H1 (cell line): ENCODE measurements at regions not wholly inside any gene's neighbourhood (a gene's known extent, or its start where the extent isn't known, plus 50 kb on each side); places are given as distances from the start of the nearest gene placed in this dataset.

Experiments used
- CTCF ChIA-PET: fragments of 300-600 bp; sonication (Branson Sonifier 250); formaldehyde crosslinking; loops from one replicate; lab custom pipeline; 2021; ENCODE audit not compliant: partially characterized antibody; lab: Charles Lee
- POLR2A ChIA-PET: fragments of 300-600 bp; sonication (Branson Sonifier 250); formaldehyde crosslinking; loops from one replicate; lab custom pipeline; 2021; ENCODE audit warnings: inconsistent platforms; ENCODE audit not compliant: partially characterized antibody; lab: Charles Lee
- DNase-seq, 2 experiments: peaks; one replicate each; pipeline versions ENCODE4 v3.0.0 to v3.0.0-alpha.2; 2010 to 2022; ENCODE audit warnings: low spot score in 2 of 2, low read depth in 1 of 2, mixed read lengths in 1 of 2
- FAIRE-seq: peaks from 2 replicates; lab custom pipeline; 2011; peaks lifted over from hg19 to GRCh38; lab: Jason Lieb, UNC
- H2AFZ ChIP-seq: 2 replicates; pipeline ENCODE4 v1.8.1; 2012; ENCODE audit warnings: low read length, inconsistent platforms
- H2AK5ac ChIP-seq: 2 replicates; pipeline ENCODE4 v1.6.1; 2013; ENCODE audit warnings: low read depth, low read length
- H2BK120ac ChIP-seq: replicated peaks from 2 replicates; pipeline ENCODE3; 2013; ENCODE audit warnings: low read depth, low read length, inconsistent platforms
- H2BK12ac ChIP-seq: 2 replicates; pipeline ENCODE4 v1.6.1; 2013; ENCODE audit warnings: low read depth, low read length
- H2BK15ac ChIP-seq: 2 replicates; pipeline ENCODE4 v1.6.1; 2013; ENCODE audit warnings: low read length
- H2BK20ac ChIP-seq: 2 replicates; pipeline ENCODE4 v1.6.1; 2013; ENCODE audit warnings: low read length
- H2BK5ac ChIP-seq: 2 replicates; pipeline ENCODE4 v1.6.1; 2013; ENCODE audit warnings: low read depth, low read length
- H3K14ac ChIP-seq: 2 replicates; pipeline ENCODE4 v1.6.1; 2013; ENCODE audit warnings: inconsistent platforms; ENCODE audit not compliant: insufficient read length
- H3K18ac ChIP-seq: 2 replicates; pipeline ENCODE4 v1.6.1; 2013; ENCODE audit warnings: low read length; ENCODE audit errors: extremely low read depth
- H3K23ac ChIP-seq: 2 replicates; pipeline ENCODE4 v1.6.1; 2013; ENCODE audit warnings: inconsistent platforms; ENCODE audit not compliant: insufficient read length
- H3K23me2 ChIP-seq: 2 replicates; pipeline ENCODE4 v1.6.1; 2013; ENCODE audit warnings: low read depth, low read length
- H3K27ac ChIP-seq: 2 replicates; pipeline ENCODE4 v1.6.1; 2011; ENCODE audit warnings: low read depth, low read length, inconsistent platforms
- H3K27me3 ChIP-seq, 4 experiments: replicated peaks in 1 of 4; 1 replicate in 1 of 4; 2 replicates in 3 of 4; pipeline versions ENCODE4 v1.6.1 to v1.8.1; 2011 to 2013; ENCODE audit warnings: low read length in 3 of 4, mild to moderate bottlenecking in 3 of 4, inconsistent platforms in 2 of 4, mixed read lengths in 2 of 4, moderate library complexity in 1 of 4; ENCODE audit not compliant: control insufficient read depth in 3 of 4, insufficient read depth in 3 of 4; ENCODE audit errors: extremely low read depth in 1 of 4
- H3K36me3 ChIP-seq, 4 experiments: 2 replicates each; pipeline versions ENCODE4 v1.6.1 to v1.8.1; 2011 to 2013; ENCODE audit warnings: mild to moderate bottlenecking in 4 of 4, low read length in 3 of 4, moderate library complexity in 2 of 4, control low read depth in 1 of 4, inconsistent platforms in 1 of 4; ENCODE audit not compliant: insufficient read depth in 4 of 4, control insufficient read depth in 2 of 4
- H3K4ac ChIP-seq: replicated peaks from 2 replicates; pipeline ENCODE3; 2013; ENCODE audit warnings: low read length, low read depth, mixed read lengths, inconsistent platforms; ENCODE audit not compliant: insufficient read length
- H3K4me1 ChIP-seq, 4 experiments: replicated peaks in 1 of 4; 1 replicate in 1 of 4; 2 replicates in 3 of 4; pipeline versions ENCODE4 v1.6.1 to v1.8.1; 2011 to 2013; ENCODE audit warnings: low read length in 3 of 4, inconsistent platforms in 2 of 4, mixed read lengths in 1 of 4; ENCODE audit not compliant: insufficient read depth in 4 of 4, control insufficient read depth in 3 of 4
- H3K4me2 ChIP-seq, 2 experiments: 2 replicates each; pipeline versions ENCODE4 v1.6.1 to v1.8.1; 2011 to 2013; ENCODE audit warnings: low read depth in 2 of 2, low read length in 2 of 2, control low read depth in 1 of 2, inconsistent platforms in 1 of 2, mild to moderate bottlenecking in 1 of 2; ENCODE audit not compliant: insufficient read depth in 1 of 2
- H3K4me3 ChIP-seq, 4 experiments: fragments of 200-600, 300-600 bp in 1 of 4; sonication (generic), shearing (Covaris generic), sonication (Bioruptor Twin) in 1 of 4; 2 replicates each; pipeline versions ENCODE4 v1.5.1 to v1.8.1; 2011 to 2016; ENCODE audit warnings: low read length in 4 of 4, low read depth in 3 of 4, control low read depth in 2 of 4, inconsistent platforms in 2 of 4, mild to moderate bottlenecking in 2 of 4, mixed read lengths in 1 of 4, moderate library complexity in 1 of 4; ENCODE audit not compliant: insufficient read depth in 2 of 4; ENCODE audit errors: extremely low read depth in 1 of 4
- H3K56ac ChIP-seq: replicated peaks from 2 replicates; pipeline ENCODE3; 2013; ENCODE audit warnings: low read depth, mild to moderate bottlenecking, mixed read lengths, low read length, inconsistent platforms; ENCODE audit not compliant: insufficient read length
- H3K79me1 ChIP-seq: 2 replicates; pipeline ENCODE4 v1.6.1; 2013; ENCODE audit warnings: low read depth, low read length, control low read depth
- H3K79me2 ChIP-seq, 2 experiments: 2 replicates each; pipeline versions ENCODE4 v1.6.1 to v1.8.1; 2012 to 2013; ENCODE audit warnings: low read length in 2 of 2, mild to moderate bottlenecking in 2 of 2, inconsistent platforms in 1 of 2; ENCODE audit not compliant: insufficient read depth in 2 of 2, control insufficient read depth in 1 of 2
- H3K9ac ChIP-seq, 4 experiments: replicated peaks in 1 of 4; 1 replicate in 1 of 4; 2 replicates in 3 of 4; pipeline versions ENCODE4 v1.6.1 to v1.8.1; 2011 to 2013; ENCODE audit warnings: low read depth in 3 of 4, low read length in 3 of 4, control low read depth in 2 of 4, mild to moderate bottlenecking in 2 of 4, moderate library complexity in 2 of 4, inconsistent platforms in 1 of 4; ENCODE audit errors: extremely low read depth in 1 of 4
- H3K9me3 ChIP-seq, 2 experiments: 2 replicates each; pipeline versions ENCODE4 v1.6.1 to v1.8.1; 2012 to 2013; ENCODE audit warnings: mild to moderate bottlenecking in 2 of 2, moderate library complexity in 2 of 2, control low read depth in 1 of 2, inconsistent platforms in 1 of 2, low read depth in 1 of 2, low read length in 1 of 2, mixed read lengths in 1 of 2; ENCODE audit not compliant: insufficient read depth in 2 of 2
- H4K20me1 ChIP-seq, 2 experiments: replicated peaks in 1 of 2; 2 replicates each; pipeline versions ENCODE3 to v1.8.1; 2011 to 2013; ENCODE audit warnings: inconsistent platforms in 2 of 2, low read length in 2 of 2, mild to moderate bottlenecking in 1 of 2; ENCODE audit not compliant: insufficient read depth in 2 of 2, control insufficient read depth in 1 of 2
- H4K5ac ChIP-seq: 2 replicates; pipeline ENCODE4 v1.6.1; 2013; ENCODE audit warnings: low read length, low read depth, mixed read lengths, inconsistent platforms; ENCODE audit not compliant: insufficient read length
- H4K8ac ChIP-seq: 2 replicates; pipeline ENCODE4 v1.8.0; 2013; ENCODE audit warnings: mild to moderate bottlenecking, moderate library complexity, low read length, inconsistent platforms; ENCODE audit not compliant: insufficient read depth; ENCODE audit errors: extremely low read depth
- H4K91ac ChIP-seq: replicated peaks from 2 replicates; pipeline ENCODE3; 2013; ENCODE audit warnings: low read length, mixed read lengths, inconsistent platforms; ENCODE audit not compliant: insufficient read length
- CEBPB ChIP-seq: IDR thresholded peaks from 2 replicates; pipeline ENCODE4 v1.6.1; 2012; ENCODE audit warnings: low read depth, low read length
- CREB1 ChIP-seq: IDR thresholded peaks from 2 replicates; pipeline ENCODE4 v1.6.1; 2012; ENCODE audit warnings: inconsistent platforms
- CTBP2 ChIP-seq: IDR thresholded peaks from 2 replicates; pipeline ENCODE4 v1.7.0; 2011; ENCODE audit warnings: borderline replicate concordance, mild to moderate bottlenecking, moderate library complexity, mixed read lengths, low read length; ENCODE audit not compliant: insufficient read depth, insufficient read length
- GABPA ChIP-seq: IDR thresholded peaks from 2 replicates; pipeline ENCODE4 v1.6.1; 2011; ENCODE audit warnings: mild to moderate bottlenecking, low read length, moderate library complexity, borderline replicate concordance; ENCODE audit not compliant: insufficient read depth
- HDAC6 ChIP-seq: IDR thresholded peaks from one replicate; pipeline ENCODE4 v1.7.1; 2012; ENCODE audit warnings: low read depth, mild to moderate bottlenecking, inconsistent platforms, low read length, moderate library complexity
- JUN ChIP-seq: IDR thresholded peaks from 2 replicates; pipeline ENCODE4 v1.6.1; 2011; ENCODE audit warnings: low read depth, mild to moderate bottlenecking, improper control_type of control experiment, low read length
- KDM5A ChIP-seq: fragments of 200-600 bp; IDR thresholded peaks from 2 replicates; pipeline ENCODE4 v1.7.1; 2012; ENCODE audit warnings: mild to moderate bottlenecking, low read length, inconsistent platforms, mixed read lengths
- PHF8 ChIP-seq: fragments of 200-600 bp; sonication (generic); conservative IDR thresholded peaks from 2 replicates; pipeline ENCODE4 v1.7.1; 2012; ENCODE audit warnings: low read depth, mild to moderate bottlenecking, inconsistent platforms, low read length, moderate library complexity
- RAD21 ChIP-seq, 2 experiments: IDR thresholded peaks in 1 of 2; conservative IDR thresholded peaks in 1 of 2; 2 replicates each; pipeline ENCODE4 v1.6.1; 2011; ENCODE audit warnings: low read depth in 2 of 2, low read length in 2 of 2, improper control_type of control experiment in 1 of 2, inconsistent platforms in 1 of 2, mild to moderate bottlenecking in 1 of 2, moderate library complexity in 1 of 2
- RXRA ChIP-seq: IDR thresholded peaks from 2 replicates; pipeline ENCODE4 v1.6.1; 2011; ENCODE audit warnings: low read depth, mild to moderate bottlenecking, low read length, moderate library complexity; ENCODE audit not compliant: insufficient read depth
- SAP30 ChIP-seq: fragments of 300-600 bp; sonication (generic); IDR thresholded peaks from 2 replicates; pipeline ENCODE4 v1.7.1; 2012; ENCODE audit warnings: low read length, moderate library complexity, mild to moderate bottlenecking, inconsistent platforms; ENCODE audit not compliant: insufficient read depth, insufficient replicate concordance
- TAF7 ChIP-seq: optimal IDR thresholded peaks from 2 replicates; pipeline ENCODE3; 2011; ENCODE audit warnings: low read depth, mild to moderate bottlenecking, inconsistent platforms, low read length, moderate library complexity, borderline replicate concordance
- TCF12 ChIP-seq: IDR thresholded peaks from 2 replicates; pipeline ENCODE4 v1.6.1; 2011; ENCODE audit warnings: low read depth, mild to moderate bottlenecking, low read length
- ZNF274 ChIP-seq: IDR thresholded peaks from 2 replicates; pipeline ENCODE4 v1.7.0; 2012; ENCODE audit warnings: low read length, borderline replicate concordance; ENCODE audit errors: extremely low read depth
- TF ChIP-seq, protein P1 (sequence below): IDR thresholded peaks from 2 replicates; pipeline ENCODE4 v1.6.1; 2012; ENCODE audit warnings: inconsistent platforms

DNA sequence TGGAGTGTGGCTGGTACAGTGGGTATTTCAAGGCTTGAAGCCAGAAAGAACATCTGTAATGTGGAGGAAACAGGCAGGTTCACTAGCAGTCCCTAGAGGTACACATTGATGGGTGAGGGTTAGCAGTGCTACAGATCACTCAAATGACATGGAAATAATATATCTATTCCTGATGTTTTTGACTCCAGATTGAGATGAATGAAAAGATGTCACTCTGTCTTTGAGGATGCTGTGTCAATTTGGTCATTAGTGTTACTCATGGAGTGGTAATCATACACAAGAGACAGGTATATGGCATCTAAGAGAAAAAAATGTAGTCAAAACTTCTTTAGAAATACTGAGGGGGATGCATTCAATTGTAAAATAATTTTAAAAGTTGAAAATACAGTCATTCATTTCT is 135.1 kb downstream of the ZIC1 start:
- H3K23me2 ChIP-seq: no peaks in the 10 kb centered on the region
- POLR2A ChIA-PET: interaction anchor here (1.0 kb wide), 1 partner anchor 34 kb away, joined by 3 read pairs; no protein-coding TSS in a partner anchor
- TF ChIP-seq RAD21 (IDR thresholded peaks at IDR 0.05 in 1 of 2, conservative IDR thresholded peaks at IDR 0.05 in 1 of 2; ENCODE audit: low read depth in 2 of 2, low read length in 2 of 2): no peak
- no peak for TF ChIP-seq HDAC6
- TF ChIP-seq TCF12: no peak
- TF ChIP-seq CREB1: no peak
- TF ChIP-seq JUN: no peak
- TF ChIP-seq, protein P1, sequence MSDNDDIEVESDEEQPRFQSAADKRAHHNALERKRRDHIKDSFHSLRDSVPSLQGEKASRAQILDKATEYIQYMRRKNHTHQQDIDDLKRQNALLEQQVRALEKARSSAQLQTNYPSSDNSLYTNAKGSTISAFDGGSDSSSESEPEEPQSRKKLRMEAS: no peak
- TF ChIP-seq RXRA: no peak
- no peak for TF ChIP-seq PHF8
- TF ChIP-seq ZNF274: no peak
- TF ChIP-seq SAP30: no peak
- no peak for TF ChIP-seq TAF7
- no peak for TF ChIP-seq KDM5A
- TF ChIP-seq CTBP2: no peak
- TF ChIP-seq GABPA: no peak
- TF ChIP-seq CEBPB: no peak

More for the DNA sequence above, 135.1 kb downstream of the ZIC1 start:
- H4K91ac ChIP-seq: no peak overlapping the region
- H3K27me3 ChIP-seq: no peaks in the 10 kb centered on the region
- no peak overlapping the region for H3K27ac ChIP-seq
- no peaks in the 10 kb centered on the region for H3K36me3 ChIP-seq
- no peak overlapping the region for H4K8ac ChIP-seq
- no peaks in the 10 kb centered on the region for H3K79me1 ChIP-seq
- H2BK15ac ChIP-seq: no peak overlapping the region
- H3K4me3 ChIP-seq: no peak overlapping the region
- H3K9ac ChIP-seq: no peak overlapping the region
- no peak overlapping the region for H2AK5ac ChIP-seq
- no peaks in the 10 kb centered on the region for H3K9me3 ChIP-seq
- no peaks in the 10 kb centered on the region for H4K20me1 ChIP-seq
- H3K18ac ChIP-seq: no peak overlapping the region
- H4K5ac ChIP-seq: no peak overlapping the region
- H2BK120ac ChIP-seq: no peak overlapping the region
- no peak overlapping the region for H2BK20ac ChIP-seq
- no peak overlapping the region for H3K56ac ChIP-seq
- no peak overlapping the region for H3K14ac ChIP-seq
- CTCF ChIA-PET: no interaction called here
- no peak overlapping the region for H3K4ac ChIP-seq
- H2BK12ac ChIP-seq: no peak overlapping the region
- H3K4me1 ChIP-seq: no peaks in the 10 kb centered on the region
- H2BK5ac ChIP-seq: no peak overlapping the region
- H3K4me2 ChIP-seq: no peak overlapping the region
- no peak for DNase-seq
- H3K79me2 ChIP-seq: no peaks in the 10 kb centered on the region
- no peak overlapping the region for H3K23ac ChIP-seq
- no peak for FAIRE-seq
- H2AFZ ChIP-seq: no peak overlapping the region
